ENCODE measurements at regions not wholly inside any gene's neighbourhood (a gene's known extent, or its start where the extent isn't known, plus 50 kb on each side); places are given as distances from the start of the nearest gene placed in this dataset.

DNA sequence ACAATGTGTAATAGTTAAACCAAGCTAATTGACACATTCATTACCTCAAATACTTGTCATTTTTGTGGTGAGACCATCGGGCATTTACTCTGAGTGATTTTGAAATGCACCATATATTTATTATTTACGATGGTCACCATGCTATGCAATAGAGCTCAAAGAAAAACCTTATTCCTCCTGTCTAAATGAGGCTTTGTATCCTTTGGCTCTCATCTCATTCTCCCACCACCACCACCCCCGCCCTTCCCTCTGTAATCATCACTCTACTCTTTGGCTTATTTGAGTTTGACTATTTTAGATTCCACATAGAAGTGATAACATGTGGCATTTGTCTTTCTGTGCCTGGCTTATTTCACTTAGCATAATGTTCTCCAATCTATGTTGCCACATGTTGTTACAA lies 124.9 kb downstream of the CYSLTR2 start:
- Histone ChIP-seq H3K4me1 (ENCODE audit: control insufficient read depth in 1 of 2, insufficient read depth in 2 of 2, low read length in 2 of 2) (peaks cover 12 to 16% of the 10 kb centered on the region in 2 donors), H3K79me2 (ENCODE audit: insufficient read depth, low read length) (no peaks in the 10 kb centered on the region), H3K4me3 (replicated peaks in 1 of 3; ENCODE audit: low read depth in 2 of 3, low read length in 3 of 3) (no peak overlapping the region), H3K9me3 (replicated peaks in 1 of 2; ENCODE audit: control insufficient read depth in 1 of 2, insufficient read depth in 1 of 2, low read length in 2 of 2) (peaks cover 2 to 17% of the 10 kb centered on the region in 2 donors), H3K36me3 (replicated peaks in 1 of 2; ENCODE audit: control insufficient read depth in 1 of 2, insufficient read depth in 2 of 2, low read length in 2 of 2) (no peaks in the 10 kb centered on the region), H3K9ac (ENCODE audit: insufficient read depth, low read length, poor library complexity, severe bottlenecking) (no peak overlapping the region), H3K27me3 (ENCODE audit: control insufficient read depth in 2 of 2, insufficient read depth in 2 of 2, low read length in 2 of 2) (no peaks in the 10 kb centered on the region), H3K4me2 (replicated peaks; ENCODE audit: extremely low read depth, low read length, poor library complexity, severe bottlenecking) (no peak overlapping the region), H4K20me1 (ENCODE audit: insufficient read depth, low read length) (no peaks in the 10 kb centered on the region), H2AFZ (ENCODE audit: insufficient read depth, low read depth, low read length, poor library complexity, severe bottlenecking) (no peak overlapping the region), H3K27ac (ENCODE audit: low read depth in 1 of 2, low read length in 2 of 2) (no peak overlapping the region)
- no peak overlapping the region for H3K4me3 Mint-ChIP-seq
- peaks cover 12 to 31% (median 14%) of the 10 kb centered on the region in 7 donors for H3K9me3 Mint-ChIP-seq
- WGBS (ENCODE audit: insufficient coverage), result no CpG with 5 or more reads among the region's 3 CpGs
- intact Hi-C loops (cut with micrococcal nuclease), result no loop called here
- H3K27me3 Mint-ChIP-seq (ENCODE audit: low read depth in 3 of 3), result peaks cover 0 to 1% (median 0%) of the 10 kb centered on the region in 3 donors
- TF ChIP-seq, protein P1, sequence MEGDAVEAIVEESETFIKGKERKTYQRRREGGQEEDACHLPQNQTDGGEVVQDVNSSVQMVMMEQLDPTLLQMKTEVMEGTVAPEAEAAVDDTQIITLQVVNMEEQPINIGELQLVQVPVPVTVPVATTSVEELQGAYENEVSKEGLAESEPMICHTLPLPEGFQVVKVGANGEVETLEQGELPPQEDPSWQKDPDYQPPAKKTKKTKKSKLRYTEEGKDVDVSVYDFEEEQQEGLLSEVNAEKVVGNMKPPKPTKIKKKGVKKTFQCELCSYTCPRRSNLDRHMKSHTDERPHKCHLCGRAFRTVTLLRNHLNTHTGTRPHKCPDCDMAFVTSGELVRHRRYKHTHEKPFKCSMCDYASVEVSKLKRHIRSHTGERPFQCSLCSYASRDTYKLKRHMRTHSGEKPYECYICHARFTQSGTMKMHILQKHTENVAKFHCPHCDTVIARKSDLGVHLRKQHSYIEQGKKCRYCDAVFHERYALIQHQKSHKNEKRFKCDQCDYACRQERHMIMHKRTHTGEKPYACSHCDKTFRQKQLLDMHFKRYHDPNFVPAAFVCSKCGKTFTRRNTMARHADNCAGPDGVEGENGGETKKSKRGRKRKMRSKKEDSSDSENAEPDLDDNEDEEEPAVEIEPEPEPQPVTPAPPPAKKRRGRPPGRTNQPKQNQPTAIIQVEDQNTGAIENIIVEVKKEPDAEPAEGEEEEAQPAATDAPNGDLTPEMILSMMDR (IDR thresholded peaks at IDR 0.05), result no peak
- H3K36me3 Mint-ChIP-seq, result peaks cover 2 to 5% of the 10 kb centered on the region in 2 donors
- H3K4me1 Mint-ChIP-seq, result peaks cover 15% of the 10 kb centered on the region
- H3K27ac Mint-ChIP-seq, result no peak overlapping the region
- no peak for DNase-seq

DNA sequence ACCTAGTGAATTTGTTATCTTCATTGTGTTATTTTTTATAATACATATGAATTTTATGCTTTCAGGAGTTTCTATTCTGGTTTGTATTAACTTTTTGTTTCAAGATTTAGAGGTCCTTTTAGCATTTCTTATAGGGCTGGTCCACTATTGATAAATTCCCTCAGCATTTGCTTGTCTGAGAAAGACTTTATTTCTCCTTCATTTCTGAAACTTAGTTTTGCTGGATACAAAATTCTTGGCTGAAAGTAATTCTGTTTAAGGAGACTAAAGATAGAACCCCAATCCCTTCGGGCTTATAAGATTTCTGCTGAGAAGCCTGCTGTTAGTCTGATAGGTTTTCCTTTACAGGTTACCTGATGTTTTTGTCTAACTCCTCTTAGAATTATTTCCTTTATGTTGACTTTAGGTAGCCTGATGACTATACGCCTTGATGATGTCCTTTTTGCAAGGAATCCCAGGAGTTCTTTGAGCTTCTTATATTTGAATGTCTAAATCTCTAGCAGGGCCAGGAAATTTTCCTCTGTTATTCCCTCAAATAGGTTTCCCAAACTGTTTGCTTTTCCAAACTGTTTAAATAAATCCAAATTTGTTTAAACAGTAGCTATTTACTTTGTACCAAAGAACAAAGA lies 127.1 kb downstream of the CYSLTR2 start:
- no peak for DNase-seq
- no peak overlapping the region for H3K27ac Mint-ChIP-seq
- H3K36me3 Mint-ChIP-seq, result peaks cover 2 to 5% of the 10 kb centered on the region in 2 donors
- peaks cover 12 to 31% (median 14%) of the 10 kb centered on the region in 7 donors for H3K9me3 Mint-ChIP-seq
- H4K20me1 ChIP-seq (ENCODE audit: insufficient read depth, low read length), result no peaks in the 10 kb centered on the region
- intact Hi-C loops (cut with micrococcal nuclease), result loop anchor here in 1 of 2 donors (5.0 kb wide), 1 partner anchor 101 kb away; no protein-coding TSS in a partner anchor
- no peak overlapping the region for H3K4me2 ChIP-seq (replicated peaks; ENCODE audit: extremely low read depth, low read length, poor library complexity, severe bottlenecking)
- H3K4me1 ChIP-seq (ENCODE audit: control insufficient read depth in 1 of 2, insufficient read depth in 2 of 2, low read length in 2 of 2), result peaks cover 21 to 26% of the 10 kb centered on the region in 2 donors
- H3K9ac ChIP-seq (ENCODE audit: insufficient read depth, low read length, poor library complexity, severe bottlenecking), result no peak overlapping the region
- no peaks in the 10 kb centered on the region for H3K79me2 ChIP-seq (ENCODE audit: insufficient read depth, low read length)
- peaks cover 2 to 17% of the 10 kb centered on the region in 2 donors for H3K9me3 ChIP-seq (replicated peaks in 1 of 2; ENCODE audit: control insufficient read depth in 1 of 2, insufficient read depth in 1 of 2, low read length in 2 of 2)
- no peak overlapping the region for H2AFZ ChIP-seq (ENCODE audit: insufficient read depth, low read depth, low read length, poor library complexity, severe bottlenecking)
- no peak overlapping the region for H3K27ac ChIP-seq (ENCODE audit: low read depth in 1 of 2, low read length in 2 of 2)
- TF ChIP-seq, protein P1 (IDR thresholded peaks at IDR 0.05), result no peak
- no peak overlapping the region for H3K4me3 ChIP-seq (replicated peaks in 1 of 3; ENCODE audit: low read depth in 2 of 3, low read length in 3 of 3)
- H3K4me3 Mint-ChIP-seq, result no peak overlapping the region
- H3K27me3 ChIP-seq (ENCODE audit: control insufficient read depth in 2 of 2, insufficient read depth in 2 of 2, low read length in 2 of 2), result no peaks in the 10 kb centered on the region
- H3K36me3 ChIP-seq (replicated peaks in 1 of 2; ENCODE audit: control insufficient read depth in 1 of 2, insufficient read depth in 2 of 2, low read length in 2 of 2), result no peaks in the 10 kb centered on the region
- peaks cover 25% of the 10 kb centered on the region for H3K4me1 Mint-ChIP-seq
- no CpG with 5 or more reads among the region's 2 CpGs for whole genome bisulfite sequencing (ENCODE audit: insufficient coverage)
- peaks cover 0 to 1% (median 0%) of the 10 kb centered on the region in 3 donors for H3K27me3 Mint-ChIP-seq (ENCODE audit: low read depth in 3 of 3)
